ENCODE measurements at regions not wholly inside any gene's neighbourhood (a gene's known extent, or its start where the extent isn't known, plus 50 kb on each side); places are given as distances from the start of the nearest gene placed in this dataset.
"Not testable (repeated sequence)": the region's sequence is repeated elsewhere in the genome, so short reads cannot be mapped to it uniquely, and the experiment has no call there.

GRCh38 chr12:123061441-123062205 lies 81.1 kb downstream of the ARL6IP4 start:
- no peak for DNase-seq

- no peak for DNase-seq
Measured at GRCh38 chr12:123059500-123059899, 79.0 kb downstream of the ARL6IP4 start.

- no peak for DNase-seq
Measured at GRCh38 chr12:123058980-123059379, 78.5 kb downstream of the ARL6IP4 start.

DNA sequence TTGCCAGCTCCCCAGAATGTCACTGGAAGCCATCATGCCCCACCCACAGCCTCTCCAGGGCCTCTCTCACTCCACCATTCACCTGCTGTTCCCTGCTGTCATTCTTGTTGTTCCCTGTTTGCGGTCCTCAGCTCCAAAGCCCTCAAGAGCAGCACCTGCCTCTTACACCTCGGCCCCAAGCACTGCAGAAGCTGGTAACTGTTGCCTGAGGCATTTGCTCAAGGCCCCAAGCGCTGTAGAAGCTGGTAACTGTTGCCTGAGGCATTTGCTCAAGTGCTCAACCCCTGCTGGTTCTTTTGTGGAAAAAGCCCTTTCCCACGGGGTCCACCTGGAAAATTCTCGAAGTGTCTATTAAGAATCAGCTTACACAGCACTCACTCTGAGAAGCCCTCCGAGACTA lies 78.0 kb downstream of the ARL6IP4 start:
- no peak for DNase-seq

- DNase-seq, result no peak
Measured at GRCh38 chr12:123057513-123058265, 77.2 kb downstream of the ARL6IP4 start.

DNA sequence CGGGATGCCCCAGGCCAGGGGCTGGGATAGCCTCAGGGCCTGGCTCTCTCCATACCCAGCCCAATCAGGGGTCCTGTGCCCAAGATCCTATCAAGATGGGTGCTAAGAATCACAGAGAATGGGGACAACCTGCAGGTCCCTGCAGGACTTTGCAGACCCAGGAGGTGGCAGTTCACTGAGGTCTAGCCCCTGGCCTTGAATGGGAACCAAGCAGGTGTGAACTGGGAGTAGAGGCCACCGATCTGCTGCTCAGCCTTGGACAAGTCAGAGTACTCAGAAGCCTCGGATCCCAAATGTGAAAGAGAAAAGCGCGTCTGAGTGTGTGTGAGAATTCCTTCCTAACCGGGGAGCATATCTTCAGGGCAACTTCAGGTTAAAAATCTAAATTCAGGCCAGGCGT lies 76.2 kb downstream of the ARL6IP4 start:
- no peak for DNase-seq

DNA sequence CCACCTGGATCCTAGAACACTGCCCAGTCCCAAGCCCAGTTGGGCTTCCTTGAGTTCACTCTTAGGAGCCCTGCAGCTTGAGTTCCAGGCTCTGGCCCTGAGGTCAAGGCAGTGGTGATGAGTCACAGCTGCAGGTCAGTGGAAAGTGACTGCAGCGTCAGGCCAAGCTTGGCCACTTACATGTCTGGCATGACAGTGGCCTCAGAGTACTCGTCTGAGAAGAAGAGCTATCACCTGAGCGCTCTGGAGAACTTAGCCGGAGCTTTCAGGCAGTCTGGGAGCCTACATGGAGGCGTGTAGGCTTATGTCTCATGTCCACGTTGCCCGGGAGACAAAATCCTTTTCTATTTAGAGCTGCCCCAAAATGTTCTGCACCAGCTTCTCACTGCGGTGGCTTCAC lies 75.6 kb downstream of the ARL6IP4 start:
- no peak for DNase-seq

GRCh38 chr12:123055281-123055766 lies 74.8 kb downstream of the ARL6IP4 start:
- DNase-seq, result no peak

DNA sequence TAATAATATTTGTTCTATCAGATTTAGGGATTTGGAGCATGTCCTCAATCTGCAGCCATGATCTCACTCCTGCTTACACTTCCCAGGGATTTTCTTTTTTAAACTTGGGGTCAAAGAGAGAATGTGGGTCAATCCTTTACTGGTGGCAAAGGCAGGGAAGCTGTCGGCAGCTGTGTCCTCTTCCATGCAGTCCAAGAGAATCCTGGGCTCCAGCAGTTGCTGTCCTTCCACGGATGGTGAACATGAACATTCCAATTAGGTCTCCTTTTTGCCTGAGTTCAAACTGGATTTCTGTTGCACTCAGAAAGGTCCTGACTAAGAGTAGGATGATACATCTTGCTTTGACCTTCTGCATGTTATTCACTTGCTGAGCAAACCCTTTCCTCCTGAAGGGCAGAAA lies 73.9 kb downstream of the ARL6IP4 start:
- no peak for DNase-seq

- DNase-seq, result no peak
Measured at GRCh38 chr12:123051556-123051955, 71.1 kb downstream of the ARL6IP4 start.

DNA sequence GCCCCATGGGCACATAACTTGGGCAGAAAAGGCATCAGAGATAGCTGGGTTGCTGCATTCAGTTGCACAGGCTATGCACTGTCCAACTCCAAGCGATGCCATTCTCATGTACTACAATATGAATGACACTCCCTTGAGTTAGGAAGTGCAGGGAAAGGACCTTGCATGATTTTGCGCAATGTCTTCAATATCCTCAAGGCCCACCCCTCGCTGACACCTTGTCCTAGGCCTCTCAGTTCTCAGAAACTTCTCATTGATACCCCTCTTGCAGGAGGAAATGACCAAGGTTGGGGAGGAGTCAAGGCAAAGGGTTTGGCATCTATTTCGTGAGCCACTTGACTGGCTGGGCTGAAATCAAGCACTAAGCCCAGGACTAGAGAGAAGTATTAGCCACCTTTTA lies 70.4 kb downstream of the ARL6IP4 start:
- no peak for DNase-seq

DNA sequence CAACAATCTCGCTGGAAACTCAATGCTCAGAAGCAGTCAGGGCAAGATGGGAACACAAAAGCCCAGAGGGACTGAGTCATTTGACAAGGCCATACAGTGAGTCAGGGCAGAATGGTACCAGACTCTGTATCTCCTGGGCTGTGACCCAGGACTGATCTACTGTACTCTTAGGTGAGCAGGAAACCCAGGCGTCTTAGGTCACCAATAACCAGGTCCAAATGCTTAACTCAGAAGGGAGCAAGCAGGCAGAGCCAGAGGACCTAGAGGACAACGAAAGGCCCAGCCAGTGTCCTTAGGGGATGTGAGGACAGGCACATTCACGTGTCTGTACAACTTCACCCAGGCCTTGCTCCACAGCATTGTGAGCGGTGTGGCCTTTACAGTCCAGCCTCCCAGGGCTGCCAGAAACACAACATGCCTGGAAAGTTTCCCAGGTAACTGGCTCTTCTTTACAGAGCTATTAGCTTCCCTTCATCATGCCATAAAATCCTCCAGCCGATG lies 69.9 kb downstream of the ARL6IP4 start:
- DNase-seq, result no peak

DNA sequence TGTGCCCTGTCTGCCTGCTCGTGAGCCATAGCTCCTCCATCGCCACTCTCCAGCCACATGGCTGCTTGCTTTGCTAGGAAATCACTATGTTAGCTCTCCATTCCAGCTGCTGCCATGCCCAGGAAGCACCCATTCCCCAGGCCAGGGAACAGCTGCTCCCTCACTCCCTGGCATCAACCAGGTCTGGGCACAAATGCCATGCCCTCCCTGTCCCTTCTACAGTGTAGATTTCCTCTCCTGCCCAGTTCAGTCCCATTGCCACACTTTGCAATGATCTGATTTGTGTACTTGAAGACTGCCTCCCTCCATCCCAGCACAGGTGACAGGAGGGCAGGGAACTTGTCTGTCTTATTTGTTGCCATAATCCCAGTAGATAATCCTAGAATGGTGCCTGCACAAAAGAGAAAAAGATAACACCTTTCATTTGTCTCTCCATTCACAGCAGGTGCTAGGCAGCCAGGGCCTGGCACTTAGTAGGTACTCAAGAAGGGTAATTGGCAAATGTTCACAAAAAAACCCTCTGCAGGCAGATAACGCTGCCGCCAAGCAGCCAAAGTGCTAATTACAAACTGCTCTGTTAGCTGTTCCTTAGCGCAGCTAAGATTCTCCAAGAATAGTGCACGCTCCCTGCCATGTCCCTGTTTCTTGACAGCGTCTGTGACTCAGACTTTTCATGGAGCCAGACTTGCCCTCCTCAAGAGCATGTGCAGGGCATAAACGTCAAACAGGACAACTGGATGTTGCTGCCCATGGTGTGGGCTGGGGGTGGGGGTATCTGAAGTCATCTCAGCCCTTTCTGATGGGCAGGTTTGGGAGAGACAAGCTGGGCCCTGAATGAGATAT lies 69.1 kb downstream of the ARL6IP4 start:
- DNase-seq, result no peak

GRCh38 chr12:123047892-123048291 lies 67.4 kb downstream of the ARL6IP4 start:
- not testable (repeated sequence) for DNase-seq

DNA sequence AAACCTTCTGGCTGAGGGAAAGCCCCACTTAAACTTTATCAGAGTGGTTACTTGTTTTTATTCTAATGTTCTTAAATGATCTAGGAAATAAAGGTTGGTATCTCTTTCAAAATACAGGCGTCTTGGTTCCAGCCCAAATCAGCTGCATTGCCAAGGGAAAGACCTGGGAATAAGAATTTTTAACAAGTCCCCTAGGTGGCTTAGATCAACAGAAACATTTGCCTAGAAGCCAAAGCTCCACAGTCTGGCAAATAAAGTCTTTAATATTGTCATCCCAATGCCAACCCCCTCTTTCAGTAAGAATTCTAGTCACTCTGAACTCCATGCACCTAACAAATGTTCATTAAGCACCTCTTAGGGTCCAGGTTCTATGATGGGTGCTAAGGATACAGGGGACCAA lies 66.8 kb downstream of the ARL6IP4 start:
- no peak for DNase-seq

- no peak for DNase-seq
Measured at GRCh38 chr12:123046431-123046830, 66.0 kb downstream of the ARL6IP4 start.

GRCh38 chr12:123045678-123046077 lies 65.2 kb downstream of the ARL6IP4 start:
- no peak for DNase-seq

DNA sequence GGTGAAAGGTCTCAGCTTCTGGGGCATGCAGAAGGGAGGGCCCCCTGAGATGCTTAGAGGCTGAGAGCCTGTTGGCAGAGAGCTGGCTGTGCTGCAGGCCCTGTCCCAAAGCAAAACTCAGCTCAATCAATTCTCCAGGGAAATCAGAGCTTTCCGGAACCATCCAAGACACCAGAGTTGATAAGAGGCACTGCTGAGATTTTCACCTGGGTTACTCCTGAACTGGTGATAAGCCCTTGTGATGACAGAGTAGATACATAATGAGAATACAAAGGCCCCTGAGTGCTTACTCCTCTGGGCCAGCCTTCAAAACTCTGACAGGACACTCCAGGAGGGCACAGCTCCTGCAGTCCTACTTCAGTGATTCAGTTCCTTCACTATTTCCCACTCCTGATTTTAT lies 63.9 kb downstream of the ARL6IP4 start:
- DNase-seq, result no peak

DNA sequence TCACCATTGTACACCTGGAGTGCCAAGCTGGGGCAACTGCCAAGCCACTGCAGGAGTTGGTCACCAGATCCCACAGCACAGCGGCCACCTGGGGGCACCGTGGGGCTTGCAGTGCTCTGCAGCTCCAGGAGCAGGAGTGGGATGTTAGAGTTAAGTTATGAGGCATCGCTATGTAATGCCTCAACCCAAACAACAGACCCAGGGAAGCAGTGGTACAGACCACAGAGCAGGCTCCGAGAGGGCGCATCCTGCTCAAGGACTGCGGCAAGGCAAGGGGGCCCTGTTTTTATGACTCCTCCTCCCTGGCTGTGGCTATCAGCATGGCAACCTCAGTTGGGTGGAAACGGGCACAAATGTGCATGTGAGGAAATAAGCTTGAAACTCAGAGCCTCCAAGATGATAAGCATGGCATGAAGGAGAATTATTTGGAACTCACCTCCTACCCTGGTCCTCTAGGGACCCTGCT lies 63.1 kb downstream of the ARL6IP4 start:
- peak; percentile 69 to 74 for DNase-seq

- DNase-seq, result no peak
Measured at GRCh38 chr12:123042833-123043232, 62.4 kb downstream of the ARL6IP4 start.

GRCh38 chr12:123041811-123042655 lies 61.6 kb downstream of the ARL6IP4 start:
- no peak for DNase-seq

GRCh38 chr12:123041042-123041531 lies 60.6 kb downstream of the ARL6IP4 start:
- DNase-seq, result no peak

All from stimulated activated CD4-positive, alpha-beta T cell treated with anti-CD3 and anti-CD28 coated beads, Interleukin-4, amount 100 ng/mL, for 4 hours (primary cell).